Stimulated activated CD4-positive, alpha-beta T cell treated with anti-CD3 and anti-CD28 coated beads, Interleukin-12 subunit alpha, Interleukin-12 subunit beta, amount 100 ng/mL, for 48 hours (primary cell): ENCODE measurements at regions not wholly inside any gene's neighbourhood (a gene's known extent, or its start where the extent isn't known, plus 50 kb on each side); places are given as distances from the start of the nearest gene placed in this dataset.

Experiments used
- DNase-seq, 3 donors: peaks; one replicate each; pipeline ENCODE4 v3.0.0-alpha.2; 2020; ENCODE audit warnings: low read depth in 2 of 3, low spot score in 1 of 3

DNA sequence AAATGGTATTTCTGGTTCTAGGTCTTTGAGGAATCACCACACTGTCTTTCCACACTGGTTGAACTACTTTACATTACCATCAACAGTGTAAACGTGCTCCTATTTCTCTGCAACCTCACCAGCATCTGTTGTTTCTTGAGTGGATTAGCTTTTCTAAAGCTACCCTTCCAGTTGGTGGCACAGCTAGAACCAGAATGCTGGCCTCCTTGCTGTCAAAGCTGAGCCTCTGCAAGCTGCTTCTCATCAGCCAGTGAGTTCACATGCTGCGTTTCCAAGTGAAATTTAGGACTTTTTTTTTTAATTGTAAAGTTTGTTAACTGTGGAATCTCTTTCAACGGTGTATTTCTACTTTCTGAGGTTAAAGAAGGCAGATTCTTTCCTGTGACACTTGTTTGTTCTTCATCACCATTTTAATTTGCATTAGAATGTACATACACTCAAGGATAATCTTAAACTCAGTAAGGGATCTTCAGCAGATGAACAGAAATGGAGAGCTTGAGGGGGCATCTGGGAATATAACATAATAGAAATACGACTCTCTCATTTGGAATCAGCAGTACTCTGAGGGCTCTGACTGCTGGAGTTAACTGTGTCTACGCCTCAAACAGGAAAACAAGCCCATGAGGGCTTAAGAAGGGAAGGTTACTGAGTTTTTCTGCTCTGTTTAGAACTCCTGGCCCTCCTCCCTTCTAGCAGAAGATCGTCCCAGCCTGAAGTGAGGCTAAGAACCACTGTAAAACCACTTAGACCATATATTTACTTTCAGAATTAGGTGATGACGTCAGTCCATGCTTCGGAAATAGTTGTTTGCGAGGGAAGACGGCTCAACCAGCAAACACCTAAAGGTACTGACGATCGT lies 148.4 kb upstream of the FAM20A start:
- DNase-seq: no peak

DNA sequence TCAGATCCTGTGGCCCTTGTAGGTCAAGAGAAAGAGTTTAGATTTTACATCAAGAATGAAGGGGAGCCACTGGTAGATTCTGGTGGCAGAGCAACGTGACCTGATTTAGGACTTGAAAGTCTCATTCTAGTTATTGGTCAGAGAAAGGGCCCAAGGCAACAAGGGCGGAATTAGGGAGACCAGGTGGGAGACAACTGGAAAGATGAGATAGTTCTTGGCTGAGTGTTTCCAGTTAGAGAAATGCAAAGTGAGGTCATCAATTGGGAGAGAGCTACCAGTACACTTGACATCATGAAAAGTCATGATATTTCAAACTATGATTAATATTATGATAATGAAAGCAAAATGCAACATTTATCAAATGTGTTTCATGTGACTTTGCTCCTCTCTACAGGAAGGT lies 147.2 kb upstream of the FAM20A start:
- no peak for DNase-seq

DNA sequence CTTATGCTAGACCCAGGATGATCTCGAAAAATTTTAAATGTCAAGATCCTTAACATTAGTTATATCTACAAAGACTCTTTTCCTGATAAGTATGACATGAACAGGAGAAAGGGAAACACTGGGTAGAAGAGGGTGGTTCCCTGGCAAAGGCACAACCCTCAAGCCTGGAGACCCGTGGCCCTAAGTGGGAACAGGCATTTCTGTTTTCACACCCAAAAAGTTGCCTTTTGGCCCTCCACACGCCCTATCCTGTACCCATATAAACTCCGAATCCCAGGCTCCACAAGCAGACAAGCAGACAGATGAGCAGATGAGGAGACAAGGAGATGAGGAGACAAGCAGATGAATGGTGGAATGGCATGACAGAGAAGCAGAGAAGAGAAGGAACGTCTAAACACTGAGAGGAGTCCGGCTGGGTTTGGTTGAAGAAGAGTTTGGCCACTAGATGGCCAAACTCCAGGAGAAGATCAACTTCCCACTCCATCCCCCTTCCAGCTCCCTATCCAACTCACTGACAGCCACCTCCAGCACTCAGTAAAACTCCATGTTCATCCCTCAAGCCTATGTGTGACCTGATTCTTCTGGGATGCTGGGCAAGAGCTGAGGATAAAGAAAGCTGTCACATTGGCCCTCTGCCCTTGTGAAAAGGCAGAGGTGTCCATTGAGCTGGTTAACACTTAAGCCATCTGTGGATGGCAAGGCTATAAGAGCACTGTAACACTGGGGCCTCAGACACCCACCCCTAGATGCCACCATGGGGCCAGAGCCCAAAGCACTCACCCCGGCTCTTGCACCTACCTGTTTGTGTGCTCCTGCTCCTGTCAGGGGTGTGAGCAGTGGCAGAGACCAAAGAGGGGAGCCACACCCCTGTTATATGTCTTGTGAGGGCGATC lies 139.6 kb upstream of the FAM20A start:
- DNase-seq: no peak

DNA sequence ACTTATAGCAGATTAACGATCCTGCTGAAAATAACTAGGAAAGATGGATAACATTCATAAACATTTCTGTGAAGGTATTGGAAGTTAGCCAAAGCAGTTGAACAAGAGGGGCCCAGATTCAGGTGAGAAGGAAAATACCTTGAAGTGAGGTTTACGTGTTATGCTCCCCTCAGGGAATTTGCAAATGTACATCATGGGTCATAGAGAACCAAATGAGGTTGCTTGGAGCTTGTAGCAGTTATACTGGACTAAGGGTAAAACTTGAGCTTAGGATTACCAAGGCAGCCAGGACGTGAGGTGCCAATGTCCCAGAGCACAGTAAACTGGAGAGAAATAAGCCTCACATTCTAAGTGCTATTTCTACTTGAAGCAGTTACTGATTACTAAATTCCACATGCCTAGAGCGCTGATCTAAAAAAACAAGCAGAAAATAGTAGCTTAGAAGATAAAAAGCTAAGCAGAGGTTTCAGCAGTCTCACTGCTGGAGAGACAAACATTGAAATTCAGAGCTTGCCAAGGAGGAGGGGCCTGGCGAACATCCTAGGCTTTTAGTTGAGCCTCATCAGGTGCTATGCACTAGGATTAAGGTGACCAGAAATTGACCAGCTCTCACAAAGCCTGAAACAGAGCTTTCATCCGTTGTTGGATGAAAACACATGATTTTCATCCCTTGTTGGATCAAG lies 136.7 kb upstream of the FAM20A start:
- DNase-seq: no peak

DNA sequence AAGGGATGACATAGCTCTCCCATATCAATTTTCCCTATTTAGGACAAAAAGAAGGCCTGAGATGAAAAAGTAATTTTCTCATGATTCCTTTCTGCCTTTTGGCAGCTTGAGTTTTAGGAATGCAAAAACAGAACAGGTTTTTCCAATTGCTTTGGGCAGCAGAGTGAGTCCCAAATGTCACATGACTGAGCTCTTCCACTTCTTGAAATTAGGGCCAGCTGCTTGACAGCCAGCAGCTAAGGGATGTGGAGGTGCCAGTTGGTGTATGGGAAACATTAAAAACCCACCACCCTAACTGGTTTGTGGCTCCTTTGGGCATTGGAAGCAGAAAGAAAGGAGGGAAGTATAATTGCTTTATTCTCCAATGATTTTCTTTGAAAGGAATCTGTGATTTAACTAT lies 133.8 kb upstream of the FAM20A start:
- DNase-seq: no peak

DNA sequence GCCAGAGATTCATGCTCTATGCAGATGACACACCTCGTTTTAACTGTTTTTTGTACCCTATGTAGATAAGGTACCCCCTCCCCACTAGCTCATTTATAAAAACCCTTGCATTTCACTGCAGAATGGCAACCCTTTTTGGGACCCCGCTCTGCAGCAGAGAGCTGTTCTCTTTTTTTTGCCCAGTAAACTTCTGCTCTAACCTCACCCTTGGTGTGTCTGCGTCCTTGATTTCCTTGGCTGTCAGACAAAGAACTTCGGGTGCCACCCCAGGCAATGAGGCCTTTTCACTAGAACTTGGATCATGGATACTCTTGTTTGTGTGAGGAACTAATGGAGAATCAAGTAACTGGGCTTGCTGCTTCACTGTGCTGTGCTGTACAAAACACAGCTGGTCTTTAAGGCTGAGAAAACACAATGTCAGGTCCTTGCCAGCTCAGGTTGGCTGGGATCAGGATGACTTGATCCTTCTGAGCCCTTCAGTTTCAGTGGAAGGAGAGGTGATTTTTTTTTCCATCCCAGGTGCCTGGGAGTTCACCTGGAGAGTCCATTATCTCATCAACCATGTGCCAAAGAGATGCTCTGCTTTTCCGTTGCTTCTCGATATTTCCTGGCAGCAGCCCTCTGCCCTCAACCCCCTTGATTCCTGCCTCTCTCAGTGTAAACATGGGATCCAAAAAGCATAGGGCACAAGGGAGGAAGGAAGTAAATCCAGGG lies 133.2 kb upstream of the FAM20A start:
- DNase-seq: no peak

DNA sequence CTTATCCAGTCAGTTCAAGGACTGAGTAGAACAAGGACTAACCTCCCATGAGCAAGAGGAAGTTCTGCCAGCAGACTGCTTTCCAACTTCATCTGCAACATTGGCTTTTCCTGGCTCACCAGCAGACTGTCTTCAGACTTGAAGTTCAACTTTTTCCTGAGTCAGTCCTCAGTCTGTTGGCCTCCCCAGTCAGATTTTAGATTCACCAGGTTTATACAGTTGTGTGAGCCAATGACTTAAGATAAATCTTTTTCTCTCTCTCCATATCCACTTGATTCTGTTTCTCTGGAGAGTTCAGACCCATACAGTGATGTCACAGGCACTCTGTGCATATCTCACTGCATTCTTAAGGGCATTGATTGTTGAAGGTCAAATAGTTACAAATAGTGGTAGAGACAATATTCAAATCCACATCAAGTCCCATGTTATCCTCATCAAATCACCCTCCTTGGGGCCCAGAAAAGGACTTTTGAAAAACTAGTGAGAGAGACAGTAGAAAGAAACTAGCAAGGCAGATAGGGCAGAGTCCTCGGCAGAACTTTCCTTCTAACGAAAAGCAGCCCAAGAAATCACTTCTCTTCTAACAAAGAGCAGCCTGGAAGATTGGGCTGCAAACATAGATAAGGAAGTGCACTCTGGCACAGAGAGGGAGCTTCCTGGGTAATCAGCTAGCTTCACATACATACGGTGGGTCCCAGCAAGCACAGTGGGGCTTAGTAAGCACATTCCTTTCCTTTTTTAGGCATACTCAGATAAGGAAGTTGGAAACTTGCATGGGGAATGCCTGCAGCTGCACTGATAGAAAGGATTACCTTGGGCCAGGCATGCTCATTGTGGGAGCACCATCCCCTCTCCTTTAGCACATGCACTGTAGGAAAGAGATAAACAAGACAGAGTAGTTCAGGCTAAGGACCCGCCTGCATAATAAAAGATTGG lies 132.3 kb upstream of the FAM20A start:
- no peak for DNase-seq

DNA sequence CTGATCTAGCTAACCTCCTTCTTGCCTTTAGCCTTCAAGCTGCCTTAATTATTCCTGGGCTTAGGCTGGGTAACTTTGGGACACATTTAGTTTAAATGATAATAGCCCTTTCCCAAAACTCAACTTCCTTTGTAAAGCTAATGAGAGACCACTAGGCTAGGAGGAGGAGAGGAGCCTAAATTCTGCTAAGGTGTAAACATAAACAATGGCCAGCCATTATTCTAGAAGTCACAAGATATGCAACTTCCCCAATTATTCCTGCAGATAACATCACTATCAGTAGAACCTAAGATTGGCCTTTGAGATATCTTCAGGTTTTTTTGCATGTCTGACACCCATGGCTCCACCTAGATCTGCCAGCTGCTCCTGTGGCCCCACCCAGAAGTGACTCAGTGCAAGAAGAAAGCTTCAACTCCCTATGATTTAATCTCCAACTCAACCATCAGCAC lies 131.2 kb upstream of the FAM20A start:
- no peak for DNase-seq

DNA sequence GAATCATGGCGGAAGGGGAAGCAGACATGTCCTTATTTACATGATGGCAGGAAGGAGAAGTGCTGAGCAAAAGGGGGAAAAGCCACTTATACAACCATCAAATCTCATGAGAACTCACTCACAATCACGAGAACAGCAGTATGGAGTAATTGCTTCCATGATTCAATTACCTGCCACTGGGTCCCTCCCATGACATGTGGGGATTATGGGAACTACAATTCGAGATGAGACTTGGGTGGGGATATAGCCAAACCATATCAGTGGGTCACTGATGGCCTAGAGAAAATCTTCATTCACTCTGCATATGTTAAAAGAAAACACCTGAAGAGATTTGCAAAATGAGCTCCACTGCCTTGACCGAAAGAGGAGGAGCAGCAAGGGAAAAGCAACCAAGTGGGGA lies 130.3 kb upstream of the FAM20A start:
- DNase-seq: no peak

DNA sequence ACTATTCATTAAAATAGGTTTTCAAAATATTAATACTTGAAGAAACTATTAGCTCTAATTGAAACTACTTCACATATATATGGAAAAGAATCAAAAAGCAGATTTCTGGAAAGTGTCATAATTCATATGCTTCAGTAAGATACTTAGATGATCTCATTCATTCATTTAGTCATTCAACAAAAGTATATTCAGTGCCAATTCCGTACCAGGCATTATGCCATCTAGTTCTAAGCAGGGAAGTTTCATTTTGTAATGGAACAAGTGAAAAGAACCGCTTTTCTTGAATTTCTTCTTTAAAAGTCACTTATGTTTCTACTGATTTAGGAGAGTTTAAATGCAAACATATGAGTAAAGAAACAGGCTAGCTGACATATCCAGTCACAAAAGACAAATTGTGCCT lies 118.3 kb upstream of the FAM20A start:
- DNase-seq: no peak

DNA sequence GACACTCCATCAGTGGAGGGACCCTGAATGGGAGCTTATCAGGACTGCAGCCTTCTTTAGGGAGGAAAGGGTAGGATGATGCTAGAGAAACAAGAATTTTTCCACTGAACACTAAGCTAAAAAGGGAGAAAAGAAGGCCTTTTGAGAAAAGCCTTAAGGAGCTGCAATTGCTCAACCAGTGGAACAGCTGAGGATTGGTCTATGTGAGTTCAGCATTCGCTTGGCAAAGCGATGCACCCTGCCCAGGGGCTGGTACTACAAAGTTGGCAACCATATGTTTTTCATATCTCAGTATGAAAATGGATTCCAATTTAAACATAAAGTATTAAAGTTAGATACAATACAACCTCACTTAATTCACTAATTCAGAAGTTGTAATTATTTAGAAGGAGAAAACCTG lies 117.8 kb upstream of the FAM20A start:
- DNase-seq: no peak

DNA sequence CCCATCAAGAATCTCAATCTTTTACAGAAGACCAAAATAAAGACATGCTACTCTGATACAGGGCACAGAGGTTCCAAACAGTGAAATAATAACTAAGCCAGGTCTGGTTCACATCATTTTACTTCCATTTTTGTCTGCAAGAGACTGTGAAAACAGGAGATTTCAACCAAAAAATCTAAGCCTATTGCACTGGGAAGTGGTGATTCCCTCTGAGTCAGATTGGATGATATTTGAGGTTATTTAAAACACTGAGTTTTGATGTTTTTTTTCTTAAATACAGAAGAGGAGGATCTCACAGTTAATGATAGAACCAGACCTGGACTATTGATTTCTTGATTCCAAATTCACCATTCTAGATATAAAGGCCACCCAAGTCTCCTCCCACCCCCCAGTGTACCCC lies 117.3 kb upstream of the FAM20A start:
- DNase-seq: no peak

DNA sequence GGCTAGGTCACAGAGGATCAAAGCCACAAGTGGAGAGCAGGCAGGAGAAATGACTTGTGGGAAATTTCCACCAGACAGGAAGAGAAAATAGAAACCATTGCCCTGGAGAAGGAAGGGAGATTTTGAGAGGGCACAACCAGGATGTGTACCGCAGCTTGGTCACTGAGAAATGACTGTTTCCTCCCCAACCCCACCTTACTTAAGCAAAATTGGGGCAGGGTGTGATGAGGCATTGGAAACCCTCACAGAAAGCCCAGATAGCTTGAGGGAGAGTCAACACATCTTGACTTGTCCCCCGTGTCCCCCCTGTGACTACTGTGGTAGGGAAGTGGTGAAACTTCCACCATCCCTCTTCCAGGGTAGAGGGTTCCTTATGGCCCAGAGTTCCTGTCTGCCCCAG lies 113.5 kb upstream of the FAM20A start:
- DNase-seq: no peak

DNA sequence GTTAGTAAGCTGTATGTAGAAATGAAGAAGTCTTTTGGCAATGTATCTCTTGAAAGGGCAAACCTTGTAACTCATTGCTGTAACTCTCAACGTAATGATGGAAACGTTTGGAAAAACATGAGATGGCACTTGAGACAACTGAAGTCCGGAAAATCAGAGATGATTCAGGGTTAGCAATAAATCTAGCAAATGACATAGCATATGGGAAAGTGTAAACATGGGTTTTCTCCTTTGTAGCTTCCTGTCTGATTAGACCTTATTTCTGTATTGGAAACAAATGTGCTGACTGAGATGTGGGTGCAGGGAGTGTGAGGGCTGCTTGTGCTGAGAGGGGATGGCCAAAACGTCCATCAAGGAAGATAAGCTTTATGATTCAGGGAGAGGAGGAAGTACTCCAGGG lies 110.7 kb upstream of the FAM20A start:
- DNase-seq: no peak

DNA sequence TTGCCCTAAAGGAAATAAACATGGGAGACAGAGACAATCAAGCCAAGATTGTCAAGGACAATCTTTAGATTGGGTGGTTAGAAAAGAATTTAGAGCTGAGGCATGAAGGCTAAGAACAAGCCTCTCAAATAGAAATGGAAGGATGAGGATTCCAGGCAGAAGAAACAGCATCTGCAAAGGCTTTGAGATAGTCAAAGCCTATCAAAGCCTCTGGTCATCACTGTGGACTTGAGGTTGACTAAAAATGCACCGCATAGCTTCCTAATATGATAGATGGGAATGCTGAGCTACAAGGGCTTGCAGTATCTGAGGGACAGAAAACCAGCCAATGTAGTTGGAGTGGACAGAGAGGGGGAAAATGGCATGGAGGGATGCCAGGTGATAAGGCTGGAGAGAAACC lies 109.8 kb upstream of the FAM20A start:
- no peak for DNase-seq

DNA sequence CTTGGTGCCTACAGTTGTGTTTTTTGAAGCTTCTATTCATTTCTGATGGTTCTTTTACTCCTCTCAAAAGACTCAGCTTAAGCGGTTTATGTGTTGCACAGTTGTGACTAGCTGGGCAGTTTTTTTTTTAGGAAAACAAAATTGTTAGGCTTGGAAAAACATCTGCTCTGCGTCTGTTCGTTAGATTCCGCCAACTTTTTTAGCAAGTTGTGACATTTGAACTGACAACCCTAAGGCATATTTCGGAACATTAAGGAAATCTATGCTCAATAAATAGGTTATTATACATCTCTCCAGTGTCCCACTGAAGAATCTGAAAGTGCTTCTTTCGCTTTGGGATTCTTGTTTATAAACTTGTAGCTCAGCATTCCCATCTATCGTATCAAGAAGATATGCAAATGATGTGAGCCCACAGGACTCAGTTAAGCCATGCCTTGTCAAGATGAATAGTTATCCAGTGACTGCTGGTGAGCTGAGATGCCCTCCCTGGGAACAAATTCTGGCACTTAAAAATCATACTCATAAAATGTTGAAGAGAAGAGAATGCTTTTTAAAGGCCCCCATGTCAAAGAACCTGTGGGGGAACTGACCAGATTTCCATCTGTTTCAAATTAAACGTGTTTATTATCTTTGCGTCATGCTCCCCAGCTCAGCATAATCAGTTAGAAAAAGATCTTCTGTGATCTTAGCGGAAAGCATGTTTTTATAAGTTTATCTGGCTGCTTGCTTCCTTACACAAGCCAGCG lies 109.0 kb upstream of the FAM20A start:
- no peak for DNase-seq

DNA sequence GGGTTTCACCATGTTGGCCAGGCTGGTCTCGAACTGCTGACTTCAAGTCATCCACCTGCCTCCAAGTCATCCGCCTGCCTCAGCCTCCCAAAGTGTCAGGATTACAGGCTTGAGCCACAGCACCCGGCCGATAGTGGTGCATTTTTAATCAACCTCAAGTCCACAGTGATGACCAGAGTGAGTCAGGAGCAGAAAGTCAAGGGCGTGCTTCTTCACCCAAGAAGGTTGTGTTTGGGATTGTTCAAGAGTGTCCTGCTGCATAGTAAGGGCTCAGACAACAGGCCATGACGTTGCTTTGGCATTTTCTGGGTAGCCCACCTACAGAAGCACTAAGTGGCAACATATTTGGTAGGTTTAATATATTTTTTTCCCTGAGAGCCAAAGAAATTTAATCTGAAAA lies 108.3 kb upstream of the FAM20A start:
- no peak for DNase-seq

DNA sequence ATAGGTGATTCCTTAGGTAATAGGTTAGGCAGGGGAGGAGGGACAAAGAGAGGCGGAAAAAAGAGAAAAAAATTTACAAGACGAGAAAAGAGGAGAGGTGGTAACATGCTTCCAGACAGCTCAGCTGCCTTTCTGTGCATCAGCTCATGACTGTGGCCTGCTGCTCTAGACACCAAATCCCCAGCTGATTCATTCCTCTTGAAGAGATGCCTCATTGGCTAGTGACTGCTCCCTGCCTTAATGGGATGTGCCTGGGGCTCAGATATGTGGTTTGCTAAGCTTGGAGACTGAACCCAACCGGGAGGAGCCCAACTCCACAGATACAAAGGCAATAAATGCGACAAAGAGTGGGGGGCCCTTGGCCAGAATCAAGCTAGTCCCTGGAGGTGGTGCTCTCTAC lies 105.9 kb upstream of the FAM20A start:
- no peak for DNase-seq

DNA sequence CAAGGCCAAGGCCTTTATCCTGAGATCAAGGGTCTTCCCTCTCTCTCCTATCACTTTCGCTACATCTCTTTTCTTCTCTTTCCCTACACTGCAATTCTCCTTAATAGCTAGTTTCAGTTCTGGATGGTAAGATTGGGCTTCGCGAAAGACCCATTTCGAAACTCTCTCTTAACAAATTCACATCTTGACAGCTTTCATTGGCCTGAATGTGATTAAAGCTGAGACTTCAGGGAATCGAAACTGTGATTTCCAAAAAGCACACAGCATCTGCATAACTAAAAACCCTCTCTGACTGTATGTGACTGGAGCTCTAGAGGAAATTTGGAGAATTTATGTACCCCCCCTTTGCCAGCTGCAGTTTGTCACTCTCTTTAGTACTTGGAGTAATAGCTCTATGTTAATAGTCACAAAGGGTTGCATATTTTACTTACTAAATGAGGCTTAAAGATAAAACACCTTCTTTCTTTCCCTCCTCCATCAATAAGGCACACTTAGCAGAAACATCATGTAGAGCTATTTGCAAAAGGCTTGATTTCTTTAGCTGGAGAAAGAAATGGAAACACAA lies 105.3 kb upstream of the FAM20A start:
- DNase-seq: no peak
